SK-N-MC (cell line): ENCODE measurements at regions not wholly inside any gene's neighbourhood (a gene's known extent, or its start where the extent isn't known, plus 50 kb on each side); places are given as distances from the start of the nearest gene placed in this dataset.

ENCODE experiments used
- DNase-seq: peaks from one replicate; pipeline ENCODE4 v3.0.0-alpha.2; 2011; ENCODE audit warnings: low read depth, low spot score
- H3K27ac ChIP-seq: fragments of 200-600 bp; sonication (generic); 2 replicates; pipeline ENCODE4 v1.5.1; 2016; ENCODE audit warnings: mixed run types
- H3K36me3 ChIP-seq: fragments of 200-600 bp; sonication (generic); 2 replicates; pipeline ENCODE4 v1.6.1; 2017; ENCODE audit warnings: antibody characterized with exemption, low read length, mixed read lengths; ENCODE audit not compliant: insufficient read depth
- H3K4me3 ChIP-seq: fragments of 200-600 bp; sonication (generic); 2 replicates; pipeline ENCODE4 v1.5.1; 2016
- H3K9ac ChIP-seq: fragments of 200-600 bp; sonication (generic); 2 replicates; pipeline ENCODE4 v1.8.0; 2017; ENCODE audit warnings: mixed run types, mixed read lengths; ENCODE audit not compliant: insufficient read length
- H3K9me3 ChIP-seq: fragments of 200-600 bp; sonication (generic); 2 replicates; pipeline ENCODE4 v1.6.1; 2017; ENCODE audit warnings: low read depth, mild to moderate bottlenecking, antibody characterized with exemption, low read length, moderate library complexity, mixed read lengths
- EZH2 ChIP-seq: fragments of 200-600 bp; sonication (generic); IDR thresholded peaks from one replicate; pipeline ENCODE4 v1.6.1; 2017; ENCODE audit warnings: antibody characterized with exemption
- FOXP2 ChIP-seq: optimal IDR thresholded peaks from 2 replicates; pipeline ENCODE3; 2011; ENCODE audit warnings: mild to moderate bottlenecking, moderate library complexity; ENCODE audit not compliant: insufficient read depth; ENCODE audit errors: extremely low read length, control extremely low read depth
- POLR2AphosphoS5 ChIP-seq: IDR thresholded peaks from 2 replicates; pipeline ENCODE4 v1.6.1; 2012; ENCODE audit warnings: mild to moderate bottlenecking, low read depth, low read length, borderline replicate concordance

GRCh38 chr13:109870274-109870673 lies 83.9 kb upstream of the IRS2 start:
- H3K9ac ChIP-seq, result no peak overlapping the region
- no peak overlapping the region for H3K27ac ChIP-seq
- no peaks in the 10 kb centered on the region for H3K9me3 ChIP-seq
- no peaks in the 10 kb centered on the region for H3K36me3 ChIP-seq
- no peak for TF ChIP-seq POLR2AphosphoS5
- TF ChIP-seq EZH2, result no peak
- no peak for TF ChIP-seq FOXP2
- DNase-seq, result no peak
- H3K4me3 ChIP-seq, result no peak overlapping the region

- no peak overlapping the region for H3K4me3 ChIP-seq
- TF ChIP-seq FOXP2, result no peak
- no peak for TF ChIP-seq POLR2AphosphoS5
- TF ChIP-seq EZH2, result no peak
- no peaks in the 10 kb centered on the region for H3K9me3 ChIP-seq
- H3K27ac ChIP-seq, result no peak overlapping the region
- no peak for DNase-seq
- H3K36me3 ChIP-seq, result no peaks in the 10 kb centered on the region
- H3K9ac ChIP-seq, result no peak overlapping the region
These were observed 83.2 kb upstream of the IRS2 start for GRCh38 chr13:109869312-109870237.

- H3K4me3 ChIP-seq, result no peak overlapping the region
- no peak for DNase-seq
- H3K9me3 ChIP-seq, result no peaks in the 10 kb centered on the region
- no peaks in the 10 kb centered on the region for H3K36me3 ChIP-seq
- TF ChIP-seq FOXP2, result no peak
- H3K9ac ChIP-seq, result no peak overlapping the region
- no peak overlapping the region for H3K27ac ChIP-seq
These were observed 82.4 kb upstream of the IRS2 start for GRCh38 chr13:109868578-109869311.

GRCh38 chr13:109867766-109868165 lies 81.4 kb upstream of the IRS2 start:
- Histone ChIP-seq H3K4me3 (no peak overlapping the region), H3K36me3 (no peaks in the 10 kb centered on the region), H3K9me3 (no peaks in the 10 kb centered on the region), H3K27ac (no peak overlapping the region), H3K9ac (no peak overlapping the region)
- no peak for DNase-seq
- no peak for TF ChIP-seq FOXP2
- no peak for TF ChIP-seq POLR2AphosphoS5
- TF ChIP-seq EZH2, result no peak

GRCh38 chr13:109862627-109863026 lies 76.2 kb upstream of the IRS2 start:
- no peaks in the 10 kb centered on the region for H3K9me3 ChIP-seq
- no peak overlapping the region for H3K27ac ChIP-seq
- DNase-seq, result no peak

GRCh38 chr13:109859898-109860297 lies 73.5 kb upstream of the IRS2 start:
- Histone ChIP-seq H3K36me3 (no peaks in the 10 kb centered on the region), H3K9me3 (no peaks in the 10 kb centered on the region), H3K9ac (no peak overlapping the region), H3K4me3 (no peak overlapping the region), H3K27ac (no peak overlapping the region)
- no peak for DNase-seq
- TF ChIP-seq EZH2, result no peak
- TF ChIP-seq FOXP2, result no peak

More at GRCh38 chr13:109862627-109863026, 76.2 kb upstream of the IRS2 start:
- no peak for TF ChIP-seq POLR2AphosphoS5
- TF ChIP-seq EZH2, result no peak
- TF ChIP-seq FOXP2, result no peak
- no peak overlapping the region for H3K4me3 ChIP-seq
- H3K36me3 ChIP-seq, result no peaks in the 10 kb centered on the region
- H3K9ac ChIP-seq, result no peak overlapping the region

GRCh38 chr13:109859216-109859835 lies 72.9 kb upstream of the IRS2 start:
- Histone ChIP-seq H3K4me3 (no peak overlapping the region), H3K27ac (no peak overlapping the region), H3K9me3 (no peaks in the 10 kb centered on the region), H3K36me3 (no peaks in the 10 kb centered on the region), H3K9ac (no peak overlapping the region)
- TF ChIP-seq POLR2AphosphoS5 (no peak), FOXP2 (no peak), EZH2 (no peak)
- no peak for DNase-seq

GRCh38 chr13:109858319-109858718 lies 71.9 kb upstream of the IRS2 start:
- Histone ChIP-seq H3K9me3 (no peaks in the 10 kb centered on the region), H3K9ac (no peak overlapping the region), H3K36me3 (no peaks in the 10 kb centered on the region), H3K27ac (no peak overlapping the region), H3K4me3 (no peak overlapping the region)
- no peak for TF ChIP-seq FOXP2
- TF ChIP-seq EZH2, result no peak
- TF ChIP-seq POLR2AphosphoS5, result no peak
- DNase-seq, result no peak

GRCh38 chr13:109857803-109858202 lies 71.4 kb upstream of the IRS2 start:
- no peak overlapping the region for H3K4me3 ChIP-seq
- DNase-seq, result no peak
- TF ChIP-seq EZH2 (no peak), POLR2AphosphoS5 (no peak), FOXP2 (no peak)
- no peak overlapping the region for H3K27ac ChIP-seq
- H3K36me3 ChIP-seq, result no peaks in the 10 kb centered on the region
- no peak overlapping the region for H3K9ac ChIP-seq
- no peaks in the 10 kb centered on the region for H3K9me3 ChIP-seq
